ENCODE measurements at regions not wholly inside any gene's neighbourhood (a gene's known extent, or its start where the extent isn't known, plus 50 kb on each side); places are given as distances from the start of the nearest gene placed in this dataset.

- in situ Hi-C loops (cut with HindIII; ENCODE audit: low pct_ligation_motif_present, low pct_unique_long_range_greater_than_20kb, low sequenced_read_pairs), result no loop called here
- DNase-seq, result no peak
Observed at GRCh38 chr2:212945526-212945925, 205.9 kb downstream of the IKZF2 start.

GRCh38 chr2:212943351-212943750 is 208.1 kb downstream of the IKZF2 start:
- in situ Hi-C loops (cut with HindIII; ENCODE audit: low pct_ligation_motif_present, low pct_unique_long_range_greater_than_20kb, low sequenced_read_pairs), result no loop called here
- DNase-seq, result no peak

- no peak for DNase-seq
- in situ Hi-C loops (cut with HindIII; ENCODE audit: low pct_ligation_motif_present, low pct_unique_long_range_greater_than_20kb, low sequenced_read_pairs), result no loop called here
Observed at GRCh38 chr2:212941361-212941760, 210.1 kb downstream of the IKZF2 start.

- in situ Hi-C loops (cut with HindIII; ENCODE audit: low pct_ligation_motif_present, low pct_unique_long_range_greater_than_20kb, low sequenced_read_pairs), result no loop called here
- DNase-seq, result no peak
Observed at GRCh38 chr2:212940816-212941215, 210.6 kb downstream of the IKZF2 start.

- no peak for DNase-seq
- in situ Hi-C loops (cut with HindIII; ENCODE audit: low pct_ligation_motif_present, low pct_unique_long_range_greater_than_20kb, low sequenced_read_pairs), result no loop called here
Observed at GRCh38 chr2:212939777-212940531, 211.5 kb downstream of the IKZF2 start.

- in situ Hi-C loops (cut with HindIII; ENCODE audit: low pct_ligation_motif_present, low pct_unique_long_range_greater_than_20kb, low sequenced_read_pairs), result no loop called here
- DNase-seq, result no peak
Observed at GRCh38 chr2:212938144-212938793, 213.1 kb downstream of the IKZF2 start.

GRCh38 chr2:212936572-212936971 is 214.8 kb downstream of the IKZF2 start:
- no peak for DNase-seq

GRCh38 chr2:212935752-212936151 is 215.7 kb downstream of the IKZF2 start:
- in situ Hi-C loops (cut with HindIII; ENCODE audit: low pct_ligation_motif_present, low pct_unique_long_range_greater_than_20kb, low sequenced_read_pairs), result no loop called here
- DNase-seq, result no peak

More at GRCh38 chr2:212936572-212936971, 214.8 kb downstream of the IKZF2 start:
- in situ Hi-C loops (cut with HindIII; ENCODE audit: low pct_ligation_motif_present, low pct_unique_long_range_greater_than_20kb, low sequenced_read_pairs), result no loop called here

GRCh38 chr2:212931271-212931670 is 220.1 kb downstream of the IKZF2 start:
- no peak for DNase-seq
- in situ Hi-C loops (cut with HindIII; ENCODE audit: low pct_ligation_motif_present, low pct_unique_long_range_greater_than_20kb, low sequenced_read_pairs), result no loop called here

GRCh38 chr2:212930556-212931260 is 220.7 kb downstream of the IKZF2 start:
- in situ Hi-C loops (cut with HindIII; ENCODE audit: low pct_ligation_motif_present, low pct_unique_long_range_greater_than_20kb, low sequenced_read_pairs), result no loop called here
- no peak for DNase-seq

- in situ Hi-C loops (cut with HindIII; ENCODE audit: low pct_ligation_motif_present, low pct_unique_long_range_greater_than_20kb, low sequenced_read_pairs), result no loop called here
- DNase-seq, result no peak
Observed at GRCh38 chr2:212929971-212930370, 221.4 kb downstream of the IKZF2 start.

GRCh38 chr2:212929116-212929515 is 222.3 kb downstream of the IKZF2 start:
- no peak for DNase-seq
- in situ Hi-C loops (cut with HindIII; ENCODE audit: low pct_ligation_motif_present, low pct_unique_long_range_greater_than_20kb, low sequenced_read_pairs), result no loop called here

GRCh38 chr2:212928681-212929080 is 222.7 kb downstream of the IKZF2 start:
- in situ Hi-C loops (cut with HindIII; ENCODE audit: low pct_ligation_motif_present, low pct_unique_long_range_greater_than_20kb, low sequenced_read_pairs), result no loop called here
- DNase-seq, result no peak

- in situ Hi-C loops (cut with HindIII; ENCODE audit: low pct_ligation_motif_present, low pct_unique_long_range_greater_than_20kb, low sequenced_read_pairs), result no loop called here
- no peak for DNase-seq
Observed at GRCh38 chr2:212926940-212927339, 224.5 kb downstream of the IKZF2 start.

GRCh38 chr2:212923393-212923792 is 228.0 kb downstream of the IKZF2 start:
- no peak for DNase-seq
- in situ Hi-C loops (cut with HindIII; ENCODE audit: low pct_ligation_motif_present, low pct_unique_long_range_greater_than_20kb, low sequenced_read_pairs), result no loop called here

- in situ Hi-C loops (cut with HindIII; ENCODE audit: low pct_ligation_motif_present, low pct_unique_long_range_greater_than_20kb, low sequenced_read_pairs), result no loop called here
- no peak for DNase-seq
Observed at GRCh38 chr2:212922701-212923100, 228.7 kb downstream of the IKZF2 start.

GRCh38 chr2:212921711-212922110 is 229.7 kb downstream of the IKZF2 start:
- no peak for DNase-seq

GRCh38 chr2:212921061-212921460 is 230.4 kb downstream of the IKZF2 start:
- in situ Hi-C loops (cut with HindIII; ENCODE audit: low pct_ligation_motif_present, low pct_unique_long_range_greater_than_20kb, low sequenced_read_pairs), result no loop called here
- DNase-seq, result no peak

More at GRCh38 chr2:212921711-212922110, 229.7 kb downstream of the IKZF2 start:
- in situ Hi-C loops (cut with HindIII; ENCODE audit: low pct_ligation_motif_present, low pct_unique_long_range_greater_than_20kb, low sequenced_read_pairs), result no loop called here

GRCh38 chr2:212919238-212919637 is 232.2 kb downstream of the IKZF2 start:
- no peak for DNase-seq
- in situ Hi-C loops (cut with HindIII; ENCODE audit: low pct_ligation_motif_present, low pct_unique_long_range_greater_than_20kb, low sequenced_read_pairs), result no loop called here

Measured in ACHN (cell line).